Vagina (tissue), 2 donors: ENCODE measurements at regions not wholly inside any gene's neighbourhood (a gene's known extent, or its start where the extent isn't known, plus 50 kb on each side); places are given as distances from the start of the nearest gene placed in this dataset.

Experiments used
- CTCF ChIP-seq, 3 experiments: fragments of 450-650 bp in 2 of 3; fragments of 200-600 bp in 1 of 3; sonication (generic) in 1 of 3; IDR thresholded peaks; one replicate each; pipeline ENCODE4 v1.5.1; 2017 to 2019; ENCODE audit warnings: antibody characterized with exemption in 3 of 3, mild to moderate bottlenecking in 2 of 3, moderate library complexity in 2 of 3
- POLR2A ChIP-seq, 2 donors: fragments of 450-650 bp; IDR thresholded peaks; one replicate each; pipeline ENCODE4 v1.6.1; 2017; ENCODE audit warnings: antibody characterized with exemption in 2 of 2, mild to moderate bottlenecking in 2 of 2, moderate library complexity in 2 of 2
- POLR2AphosphoS5 ChIP-seq, 2 donors: sonication (generic); formaldehyde crosslinking; IDR thresholded peaks; one replicate each; pipeline ENCODE4 v1.9.0; 2017; ENCODE audit warnings: antibody characterized with exemption in 2 of 2, mild to moderate bottlenecking in 2 of 2, low read depth in 1 of 2; ENCODE audit not compliant: insufficient read depth in 1 of 2

GRCh38 chrX:145631461-145631951 is 186.1 kb upstream of the SLITRK2 start:
- no peak for TF ChIP-seq CTCF (IDR thresholded peaks at IDR 0.05)
- TF ChIP-seq POLR2AphosphoS5 (IDR thresholded peaks at IDR 0.05; ENCODE audit: insufficient read depth in 1 of 2, low read depth in 1 of 2): no peak
- no peak for TF ChIP-seq POLR2A (IDR thresholded peaks at IDR 0.05)
